ENCODE measurements at regions not wholly inside any gene's neighbourhood (a gene's known extent, or its start where the extent isn't known, plus 50 kb on each side); places are given as distances from the start of the nearest gene placed in this dataset.
"Not testable (repeated sequence)": the region's sequence is repeated elsewhere in the genome, so short reads cannot be mapped to it uniquely, and the experiment has no call there.

- peaks cover 0 to 6% of the 10 kb centered on the region in 2 donors for H3K4me1 ChIP-seq (ENCODE audit: control insufficient read depth in 2 of 2, insufficient read depth in 2 of 2, low read length in 2 of 2)
- peaks cover 0 to 3% (median 0%) of the 10 kb centered on the region in 5 donors for H3K27me3 Mint-ChIP-seq
- peak overlapping the region in 1 of 10 donors; percentile 28 for H3K4me3 Mint-ChIP-seq
- no peaks in the 10 kb centered on the region for H3K27me3 ChIP-seq (ENCODE audit: control insufficient read depth in 2 of 2, insufficient read depth in 2 of 2, low read length in 2 of 2)
- no peak for DNase-seq
- no peaks in the 10 kb centered on the region for H3K9me3 Mint-ChIP-seq
- no peaks in the 10 kb centered on the region for H3K9me3 ChIP-seq (ENCODE audit: control insufficient read depth in 2 of 3, low read length in 3 of 3)
- no peak for ATAC-seq
- H3K27ac ChIP-seq (ENCODE audit: low read depth, low read length), result no peak overlapping the region
- intact Hi-C loops (cut with micrococcal nuclease), result loop anchor here in 1 of 2 donors (5.0 kb wide), 1 partner anchor 68 kb away; the partner anchor contains the start of gene DLL1
- H3K36me3 ChIP-seq (ENCODE audit: control insufficient read depth in 2 of 3, insufficient read depth in 3 of 3, low read length in 3 of 3), result no peaks in the 10 kb centered on the region
- ChIA-PET POLR2A (no interaction called here), CTCF (no interaction called here)
- H3K27ac Mint-ChIP-seq, result peak overlapping the region in 1 of 9 donors; percentile 31
- H3K36me3 Mint-ChIP-seq, result no peaks in the 10 kb centered on the region
- H3K4me3 ChIP-seq (ENCODE audit: low read length), result no peak overlapping the region
- H3K4me1 Mint-ChIP-seq, result peaks cover 3 to 25% (median 17%) of the 10 kb centered on the region in 7 donors
Observed at GRCh38 chr6:170223718-170224693, 66.9 kb downstream of the DLL1 start.

DNA sequence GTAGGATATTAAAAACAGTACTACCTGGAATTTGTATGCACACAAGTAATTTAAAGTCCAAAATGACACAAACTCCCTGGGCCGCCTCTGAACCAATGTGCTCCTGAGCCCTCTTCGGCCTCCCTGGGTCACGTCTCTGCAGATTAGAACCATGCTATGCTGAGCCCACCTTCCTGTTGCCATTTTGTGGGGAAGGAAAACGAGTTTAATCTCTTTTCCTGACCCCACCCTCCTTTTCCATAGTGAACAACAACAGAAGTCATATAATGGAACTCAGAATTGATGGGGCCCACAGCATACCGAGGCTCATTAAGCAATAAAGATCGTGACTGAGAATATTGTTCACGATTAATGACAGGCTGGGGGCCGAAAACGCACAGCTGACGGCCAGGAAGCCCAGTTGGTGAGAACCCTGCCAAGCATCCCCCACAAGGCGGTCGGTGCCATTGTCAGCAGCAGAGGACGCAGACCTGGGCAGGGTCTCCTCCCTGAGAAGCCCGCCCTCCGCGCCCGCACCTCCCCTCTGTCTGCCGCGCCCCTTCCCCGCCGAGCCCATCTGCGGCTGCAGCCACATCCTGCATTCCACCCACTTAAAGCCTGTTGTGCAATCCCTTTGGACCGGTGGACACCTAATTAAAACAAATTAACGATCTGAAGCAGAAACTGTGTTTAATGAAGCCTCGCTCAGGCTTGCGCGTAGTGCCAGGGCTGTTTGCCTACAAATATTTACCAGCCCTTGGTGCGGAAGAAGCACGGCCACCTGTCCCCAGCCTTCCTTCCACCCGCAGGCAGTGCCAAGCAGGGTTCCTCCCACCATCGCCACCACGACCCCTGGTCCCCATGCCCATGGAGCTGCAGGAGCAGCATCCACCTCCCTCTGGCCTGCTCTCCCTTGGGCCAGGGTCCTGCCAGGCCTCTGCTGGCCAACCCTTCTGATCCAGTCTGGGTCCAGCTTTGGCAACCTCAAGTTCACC is 68.1 kb downstream of the DLL1 start:
- H3K4me1 ChIP-seq (ENCODE audit: control insufficient read depth in 2 of 2, insufficient read depth in 2 of 2, low read length in 2 of 2), result peaks cover 0 to 6% of the 10 kb centered on the region in 2 donors
- no peaks in the 10 kb centered on the region for H3K36me3 ChIP-seq (ENCODE audit: control insufficient read depth in 2 of 3, insufficient read depth in 3 of 3, low read length in 3 of 3)
- intact Hi-C loops (cut with micrococcal nuclease), result loop anchor here in 1 of 2 donors (5.0 kb wide), 1 partner anchor 70 kb away; the partner anchor contains the start of gene DLL1
- H3K4me3 ChIP-seq (ENCODE audit: low read length), result no peak overlapping the region
- H3K27ac ChIP-seq (ENCODE audit: low read depth, low read length), result no peak overlapping the region
- CTCF ChIA-PET, result no interaction called here
- Mint-ChIP-seq H3K27me3 (peaks cover 0 to 2% (median 0%) of the 10 kb centered on the region in 5 donors), H3K27ac (peak overlapping the region in 1 of 9 donors; percentile 31), H3K4me3 (peak overlapping the region in 6 of 10 donors; percentile 6 to 64 (median 44)), H3K4me1 (peaks cover 3 to 25% (median 17%) of the 10 kb centered on the region in 7 donors), H3K36me3 (no peaks in the 10 kb centered on the region), H3K9me3 (no peaks in the 10 kb centered on the region)
- POLR2A ChIA-PET, result no interaction called here
- no peaks in the 10 kb centered on the region for H3K27me3 ChIP-seq (ENCODE audit: control insufficient read depth in 2 of 2, insufficient read depth in 2 of 2, low read length in 2 of 2)
- no peak for DNase-seq
- no peak for ATAC-seq
- no peaks in the 10 kb centered on the region for H3K9me3 ChIP-seq (ENCODE audit: control insufficient read depth in 2 of 3, low read length in 3 of 3)

GRCh38 chr6:170221753-170222400 is 69.0 kb downstream of the DLL1 start:
- ChIA-PET POLR2A (no interaction called here), CTCF (no interaction called here)
- H3K4me3 Mint-ChIP-seq, result peak overlapping the region in 2 of 10 donors; percentile 29 to 42
- DNase-seq (peak in 1 of 9 donors; percentile 10), ATAC-seq (no peak)
- Histone ChIP-seq H3K36me3 (ENCODE audit: control insufficient read depth in 2 of 3, insufficient read depth in 3 of 3, low read length in 3 of 3) (no peaks in the 10 kb centered on the region), H3K4me1 (ENCODE audit: control insufficient read depth in 2 of 2, insufficient read depth in 2 of 2, low read length in 2 of 2) (peaks cover 0 to 6% of the 10 kb centered on the region in 2 donors), H3K27me3 (ENCODE audit: control insufficient read depth in 2 of 2, insufficient read depth in 2 of 2, low read length in 2 of 2) (no peaks in the 10 kb centered on the region), H3K4me3 (ENCODE audit: low read length) (no peak overlapping the region), H3K9me3 (ENCODE audit: control insufficient read depth in 2 of 3, low read length in 3 of 3) (no peaks in the 10 kb centered on the region), H3K27ac (ENCODE audit: low read depth, low read length) (no peak overlapping the region)
- H3K27ac Mint-ChIP-seq, result no peak overlapping the region
- H3K36me3 Mint-ChIP-seq, result no peaks in the 10 kb centered on the region
- intact Hi-C loops (cut with micrococcal nuclease), result loop anchor here in 1 of 2 donors (5.0 kb wide), 1 partner anchor 70 kb away; the partner anchor contains the start of gene DLL1
- peaks cover 0 to 2% (median 0%) of the 10 kb centered on the region in 5 donors for H3K27me3 Mint-ChIP-seq
- H3K4me1 Mint-ChIP-seq, result peaks cover 3 to 25% (median 17%) of the 10 kb centered on the region in 7 donors
- H3K9me3 Mint-ChIP-seq, result no peaks in the 10 kb centered on the region

GRCh38 chr6:170221052-170221752 is 69.7 kb downstream of the DLL1 start:
- ATAC-seq (no peak), DNase-seq (peak in 1 of 9 donors; percentile 3)
- intact Hi-C loops (cut with micrococcal nuclease), result loop anchor here in 1 of 2 donors (5.0 kb wide), 1 partner anchor 71 kb away; the partner anchor contains the start of gene DLL1
- Mint-ChIP-seq H3K27me3 (peaks cover 0 to 2% (median 0%) of the 10 kb centered on the region in 5 donors), H3K27ac (no peak overlapping the region), H3K4me1 (peaks cover 3 to 25% (median 17%) of the 10 kb centered on the region in 7 donors), H3K36me3 (no peaks in the 10 kb centered on the region), H3K9me3 (no peaks in the 10 kb centered on the region), H3K4me3 (peak overlapping the region in 1 of 10 donors; percentile 29)
- Histone ChIP-seq H3K9me3 (ENCODE audit: control insufficient read depth in 2 of 3, low read length in 3 of 3) (no peaks in the 10 kb centered on the region), H3K36me3 (ENCODE audit: control insufficient read depth in 2 of 3, insufficient read depth in 3 of 3, low read length in 3 of 3) (no peaks in the 10 kb centered on the region), H3K27ac (ENCODE audit: low read depth, low read length) (no peak overlapping the region), H3K4me3 (ENCODE audit: low read length) (no peak overlapping the region), H3K4me1 (ENCODE audit: control insufficient read depth in 2 of 2, insufficient read depth in 2 of 2, low read length in 2 of 2) (peaks cover 0 to 6% of the 10 kb centered on the region in 2 donors), H3K27me3 (ENCODE audit: control insufficient read depth in 2 of 2, insufficient read depth in 2 of 2, low read length in 2 of 2) (no peaks in the 10 kb centered on the region)
- POLR2A ChIA-PET, result no interaction called here
- CTCF ChIA-PET, result no interaction called here

- DNase-seq; intact Hi-C loops (cut with micrococcal nuclease); POLR2A ChIA-PET: not testable (repeated sequence)
Observed at GRCh38 chr6:170213637-170214018, 77.2 kb downstream of the DLL1 start.

More at GRCh38 chr6:170213637-170214018, 77.2 kb downstream of the DLL1 start:
- H3K4me3 ChIP-seq (ENCODE audit: low read length); CTCF ChIA-PET; H3K4me3 Mint-ChIP-seq; H3K36me3 Mint-ChIP-seq; H3K27me3 ChIP-seq (ENCODE audit: control insufficient read depth in 2 of 2, insufficient read depth in 2 of 2, low read length in 2 of 2); H3K27ac ChIP-seq (ENCODE audit: low read depth, low read length); H3K4me1 Mint-ChIP-seq; H3K36me3 ChIP-seq (ENCODE audit: control insufficient read depth in 2 of 3, insufficient read depth in 3 of 3, low read length in 3 of 3); H3K9me3 Mint-ChIP-seq; H3K9me3 ChIP-seq (ENCODE audit: control insufficient read depth in 2 of 3, low read length in 3 of 3); ATAC-seq; H3K4me1 ChIP-seq (ENCODE audit: control insufficient read depth in 2 of 2, insufficient read depth in 2 of 2, low read length in 2 of 2): not testable (repeated sequence)
- Mint-ChIP-seq H3K27me3 (peaks cover 0 to 12% (median 5%) of the 10 kb centered on the region in 5 donors), H3K27ac (peak overlapping the region in 1 of 9 donors; percentile 21)

Data from naive thymus-derived CD4-positive, alpha-beta T cell (primary cell).